ENCODE measurements at regions not wholly inside any gene's neighbourhood (a gene's known extent, or its start where the extent isn't known, plus 50 kb on each side); places are given as distances from the start of the nearest gene placed in this dataset.
"Not testable (repeated sequence)": the region's sequence is repeated elsewhere in the genome, so short reads cannot be mapped to it uniquely, and the experiment has no call there.

DNA sequence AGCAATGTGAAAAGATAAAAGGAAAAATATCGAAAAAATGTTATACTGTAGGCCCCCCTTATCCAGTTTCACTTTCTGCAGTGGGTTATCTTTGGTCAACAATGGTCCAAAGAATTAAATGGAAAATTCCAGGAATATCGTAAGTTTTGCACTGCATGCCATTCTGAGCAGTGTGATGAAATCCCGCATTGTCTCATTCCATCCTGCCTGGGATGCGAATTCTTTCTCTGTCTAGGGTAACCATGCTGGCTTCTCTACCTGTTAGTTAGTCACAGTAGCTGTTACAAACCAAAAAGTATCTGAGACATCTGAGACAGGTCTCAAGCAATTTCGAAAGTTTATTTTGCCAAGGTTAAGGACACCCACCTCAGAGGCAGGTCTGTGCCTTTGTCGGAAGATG is 170.3 kb downstream of the COX18 start:
- H3K27ac Mint-ChIP-seq: no peak overlapping the region
- H3K9me3 Mint-ChIP-seq: no peaks in the 10 kb centered on the region
- no peak for DNase-seq
- no peaks in the 10 kb centered on the region for H3K36me3 Mint-ChIP-seq
- no peak overlapping the region for H3K4me3 Mint-ChIP-seq
- CTCF ChIA-PET (ENCODE audit: partially characterized antibody): no interaction called here
- no peaks in the 10 kb centered on the region for H3K4me1 Mint-ChIP-seq
- Histone ChIP-seq H3K36me3 (ENCODE audit: insufficient read depth, low read length) (no peaks in the 10 kb centered on the region), H3K9me3 (ENCODE audit: control insufficient read depth in 1 of 2, low read length in 2 of 2) (no peaks in the 10 kb centered on the region), H3K27ac (ENCODE audit: low read depth, low read length) (no peak overlapping the region), H3K4me3 (ENCODE audit: low read length in 2 of 2) (no peak overlapping the region), H3K4me1 (ENCODE audit: insufficient read depth, low read length) (no peaks in the 10 kb centered on the region), H3K27me3 (ENCODE audit: insufficient read depth, low read length) (no peaks in the 10 kb centered on the region)
- POLR2A ChIA-PET (ENCODE audit: partially characterized antibody): no interaction called here
- H3K27me3 Mint-ChIP-seq: peaks cover 0 to 1% of the 10 kb centered on the region in 2 donors
- intact Hi-C loops (cut with micrococcal nuclease): no loop called here

DNA sequence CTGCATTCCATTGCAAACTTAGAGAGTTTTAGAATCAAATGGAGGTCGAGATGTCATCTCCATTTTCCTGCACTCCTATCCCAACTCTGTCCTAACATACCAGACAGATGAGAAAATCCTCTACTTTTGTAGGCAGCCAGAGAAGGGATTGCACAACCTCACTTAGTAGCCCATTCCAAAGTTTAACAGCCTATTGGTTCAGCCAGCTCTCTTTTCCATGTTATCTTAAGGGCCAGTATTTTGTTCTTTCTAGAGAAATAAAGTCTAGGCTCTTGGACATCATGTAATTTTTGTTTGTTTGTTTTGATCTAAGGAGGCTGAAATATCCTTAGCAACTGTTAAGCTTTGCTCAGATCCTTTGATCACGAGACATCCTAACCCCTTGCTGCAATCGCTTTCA is 173.0 kb downstream of the COX18 start:
- no peaks in the 10 kb centered on the region for H3K9me3 Mint-ChIP-seq
- CTCF ChIA-PET (ENCODE audit: partially characterized antibody): no interaction called here

DNA sequence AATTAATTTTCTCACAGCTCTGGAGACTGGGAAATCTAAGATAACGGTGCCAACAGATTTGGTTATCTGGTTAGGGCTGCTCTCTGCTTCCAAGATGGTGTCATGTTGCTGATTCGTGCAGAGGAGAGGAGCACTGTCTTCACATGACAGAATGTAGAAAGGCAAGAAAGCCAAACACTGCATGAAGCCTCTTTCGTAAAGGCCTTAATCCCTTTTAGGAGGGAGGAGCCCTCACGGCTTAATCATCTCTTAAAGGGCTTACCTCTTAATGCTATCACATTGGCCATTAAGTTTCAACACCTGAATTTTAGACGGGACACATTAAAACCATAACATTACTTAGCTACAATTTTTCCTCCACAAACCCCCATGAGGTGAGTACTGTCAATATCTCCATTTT is 174.1 kb downstream of the COX18 start:
- Mint-ChIP-seq H3K36me3 (no peaks in the 10 kb centered on the region), H3K27me3 (peaks cover 0 to 3% of the 10 kb centered on the region in 2 donors), H3K4me1 (no peaks in the 10 kb centered on the region), H3K27ac (no peak overlapping the region), H3K9me3 (no peaks in the 10 kb centered on the region), H3K4me3 (no peak overlapping the region)
- POLR2A ChIA-PET (ENCODE audit: partially characterized antibody): no interaction called here
- no peaks in the 10 kb centered on the region for H3K36me3 ChIP-seq (ENCODE audit: insufficient read depth, low read length)
- H3K4me3 ChIP-seq (ENCODE audit: low read length in 2 of 2): no peak overlapping the region
- intact Hi-C loops (cut with micrococcal nuclease): no loop called here
- H3K4me1 ChIP-seq (ENCODE audit: insufficient read depth, low read length): no peaks in the 10 kb centered on the region
- no peaks in the 10 kb centered on the region for H3K27me3 ChIP-seq (ENCODE audit: insufficient read depth, low read length)
- H3K27ac ChIP-seq (ENCODE audit: low read depth, low read length): no peak overlapping the region
- CTCF ChIA-PET (ENCODE audit: partially characterized antibody): no interaction called here
- no peaks in the 10 kb centered on the region for H3K9me3 ChIP-seq (ENCODE audit: control insufficient read depth in 1 of 2, low read length in 2 of 2)
- no peak for DNase-seq

More for the DNA sequence above, 173.0 kb downstream of the COX18 start:
- H3K27me3 Mint-ChIP-seq: peaks cover 0 to 3% of the 10 kb centered on the region in 2 donors
- Histone ChIP-seq H3K27ac (ENCODE audit: low read depth, low read length) (no peak overlapping the region), H3K36me3 (ENCODE audit: insufficient read depth, low read length) (no peaks in the 10 kb centered on the region), H3K9me3 (ENCODE audit: control insufficient read depth in 1 of 2, low read length in 2 of 2) (no peaks in the 10 kb centered on the region), H3K4me3 (ENCODE audit: low read length in 2 of 2) (no peak overlapping the region), H3K4me1 (ENCODE audit: insufficient read depth, low read length) (no peaks in the 10 kb centered on the region), H3K27me3 (ENCODE audit: insufficient read depth, low read length) (no peaks in the 10 kb centered on the region)
- no peaks in the 10 kb centered on the region for H3K36me3 Mint-ChIP-seq
- no peak overlapping the region for H3K4me3 Mint-ChIP-seq
- intact Hi-C loops (cut with micrococcal nuclease): no loop called here
- DNase-seq: no peak
- no peaks in the 10 kb centered on the region for H3K4me1 Mint-ChIP-seq
- POLR2A ChIA-PET (ENCODE audit: partially characterized antibody): no interaction called here
- H3K27ac Mint-ChIP-seq: peak overlapping the region in 1 of 7 donors; percentile 61

DNA sequence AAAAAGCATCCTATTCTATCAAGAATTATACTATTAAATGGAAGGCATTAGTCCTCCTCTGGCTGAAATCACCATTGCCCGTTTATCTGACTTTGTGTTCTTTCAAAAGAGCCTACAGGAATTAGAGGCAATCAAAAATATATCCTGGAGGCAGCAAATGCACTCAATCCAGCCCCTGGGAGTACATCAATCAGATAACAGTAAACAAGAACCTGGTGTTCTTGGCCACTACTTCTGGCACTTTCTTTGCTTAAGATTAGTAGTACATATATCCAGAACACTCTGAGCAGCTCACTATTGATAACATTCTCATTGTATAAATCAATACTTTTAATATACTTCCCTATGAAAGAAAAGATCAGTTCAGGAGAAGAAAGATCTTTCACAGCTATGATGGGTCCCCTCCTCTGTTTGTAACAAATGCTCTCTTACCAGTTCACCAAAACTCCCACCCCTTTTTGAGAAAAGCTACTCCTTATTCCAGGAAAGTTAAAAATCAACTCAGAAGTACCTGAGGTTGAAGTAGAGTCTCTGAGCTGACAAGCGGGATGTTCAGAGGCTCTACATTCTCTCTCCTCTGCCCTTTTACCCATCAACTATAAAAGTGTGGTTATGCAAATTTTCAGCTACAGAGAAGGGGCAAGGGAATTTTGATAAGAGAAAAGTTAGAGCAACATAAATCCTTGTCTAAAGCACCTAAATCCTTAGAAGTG is 176.0 kb downstream of the COX18 start:
- CTCF ChIA-PET (ENCODE audit: partially characterized antibody): no interaction called here

DNA sequence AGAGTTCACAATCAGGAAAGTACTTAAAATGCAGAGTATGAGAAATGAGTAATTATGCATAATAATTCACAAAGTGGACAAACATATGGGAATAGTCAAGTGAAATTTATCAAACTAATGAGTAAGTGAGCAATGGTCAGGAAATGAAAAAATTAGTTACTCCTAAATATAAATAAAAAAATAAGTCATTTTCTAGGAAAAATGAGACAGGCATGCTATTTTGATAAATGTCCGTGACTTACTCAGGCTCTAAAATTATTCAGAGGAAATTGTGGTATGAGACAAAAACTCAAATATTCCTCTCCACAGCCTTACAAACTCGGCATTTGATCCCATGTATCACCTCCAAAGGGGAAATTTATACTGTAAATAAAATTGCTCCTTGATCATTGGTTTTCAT is 181.2 kb downstream of the COX18 start:
- Mint-ChIP-seq H3K27me3 (peaks cover 4 to 5% of the 10 kb centered on the region in 2 donors), H3K4me3 (no peak overlapping the region), H3K36me3 (no peaks in the 10 kb centered on the region), H3K9me3 (peaks cover 0 to 2% (median 0%) of the 10 kb centered on the region in 8 donors), H3K4me1 (no peaks in the 10 kb centered on the region), H3K27ac (no peak overlapping the region)
- no peaks in the 10 kb centered on the region for H3K36me3 ChIP-seq (ENCODE audit: insufficient read depth, low read length)
- H3K4me3 ChIP-seq (ENCODE audit: low read length in 2 of 2): no peak overlapping the region
- no peak overlapping the region for H3K27ac ChIP-seq (ENCODE audit: low read depth, low read length)
- POLR2A ChIA-PET (ENCODE audit: partially characterized antibody): no interaction called here
- no peaks in the 10 kb centered on the region for H3K4me1 ChIP-seq (ENCODE audit: insufficient read depth, low read length)
- no peaks in the 10 kb centered on the region for H3K27me3 ChIP-seq (ENCODE audit: insufficient read depth, low read length)
- no peaks in the 10 kb centered on the region for H3K9me3 ChIP-seq (ENCODE audit: control insufficient read depth in 1 of 2, low read length in 2 of 2)
- no peak for DNase-seq
- intact Hi-C loops (cut with micrococcal nuclease): no loop called here
- CTCF ChIA-PET (ENCODE audit: partially characterized antibody): no interaction called here

More for the DNA sequence above, 176.0 kb downstream of the COX18 start:
- no peak for DNase-seq
- Mint-ChIP-seq H3K4me3 (no peak overlapping the region), H3K4me1 (no peaks in the 10 kb centered on the region), H3K27me3 (peaks cover 1 to 3% of the 10 kb centered on the region in 2 donors), H3K27ac (no peak overlapping the region), H3K36me3 (no peaks in the 10 kb centered on the region), H3K9me3 (no peaks in the 10 kb centered on the region)
- Histone ChIP-seq H3K4me1 (ENCODE audit: insufficient read depth, low read length) (no peaks in the 10 kb centered on the region), H3K27me3 (ENCODE audit: insufficient read depth, low read length) (no peaks in the 10 kb centered on the region), H3K4me3 (ENCODE audit: low read length in 2 of 2) (no peak overlapping the region), H3K27ac (ENCODE audit: low read depth, low read length) (no peak overlapping the region), H3K36me3 (ENCODE audit: insufficient read depth, low read length) (no peaks in the 10 kb centered on the region), H3K9me3 (ENCODE audit: control insufficient read depth in 1 of 2, low read length in 2 of 2) (no peaks in the 10 kb centered on the region)
- POLR2A ChIA-PET (ENCODE audit: partially characterized antibody): no interaction called here
- intact Hi-C loops (cut with micrococcal nuclease): no loop called here

DNA sequence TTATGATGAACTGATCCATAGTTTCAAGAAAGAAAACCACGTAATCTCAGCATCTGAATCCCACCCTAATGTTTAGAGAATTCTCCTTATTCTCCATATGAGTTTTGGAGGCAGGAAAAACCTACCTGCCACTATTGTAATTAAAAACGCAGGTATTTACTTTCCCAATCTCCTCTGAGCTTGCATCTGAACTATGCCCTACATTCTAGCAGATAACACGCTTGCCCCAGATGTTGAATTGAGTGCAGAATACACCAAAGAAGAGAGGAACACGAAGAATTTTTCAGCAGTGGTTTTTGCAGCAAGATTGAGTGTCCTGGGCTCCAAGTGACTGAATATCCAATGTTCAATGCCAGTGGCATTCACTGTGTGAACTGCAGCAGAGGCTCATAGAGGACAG is 182.4 kb downstream of the COX18 start:
- ChIA-PET CTCF (ENCODE audit: partially characterized antibody) (no interaction called here), POLR2A (ENCODE audit: partially characterized antibody) (no interaction called here)
- intact Hi-C loops (cut with micrococcal nuclease): no loop called here
- no peaks in the 10 kb centered on the region for H3K4me1 Mint-ChIP-seq
- H3K9me3 Mint-ChIP-seq: peaks cover 0 to 5% (median 0%) of the 10 kb centered on the region in 8 donors
- Histone ChIP-seq H3K36me3 (ENCODE audit: insufficient read depth, low read length) (no peaks in the 10 kb centered on the region), H3K9me3 (ENCODE audit: control insufficient read depth in 1 of 2, low read length in 2 of 2) (no peaks in the 10 kb centered on the region), H3K27me3 (ENCODE audit: insufficient read depth, low read length) (no peaks in the 10 kb centered on the region), H3K4me3 (ENCODE audit: low read length in 2 of 2) (no peak overlapping the region), H3K27ac (ENCODE audit: low read depth, low read length) (no peak overlapping the region), H3K4me1 (ENCODE audit: insufficient read depth, low read length) (no peaks in the 10 kb centered on the region)
- H3K4me3 Mint-ChIP-seq: no peak overlapping the region
- peaks cover 4 to 5% of the 10 kb centered on the region in 2 donors for H3K27me3 Mint-ChIP-seq
- H3K36me3 Mint-ChIP-seq: no peaks in the 10 kb centered on the region
- H3K27ac Mint-ChIP-seq: no peak overlapping the region
- DNase-seq: no peak

DNA sequence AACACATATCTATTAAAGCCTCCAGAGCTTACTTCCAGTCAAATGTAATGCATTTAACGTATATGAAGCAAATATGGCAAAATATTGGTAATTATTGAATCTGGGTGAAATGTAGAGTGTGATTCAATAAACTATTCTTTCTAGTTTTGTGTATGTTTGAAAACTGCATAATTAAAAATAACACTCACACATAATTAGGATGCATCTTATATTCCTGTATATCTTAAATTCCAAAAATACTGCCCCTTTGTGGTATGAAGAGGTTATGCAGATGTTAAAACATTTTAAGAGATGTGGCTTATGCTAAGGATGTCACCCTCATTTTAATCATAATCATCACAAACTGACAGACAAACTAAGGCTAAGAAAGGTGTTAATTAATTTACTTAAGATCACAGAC is 182.9 kb downstream of the COX18 start:
- ChIA-PET CTCF (ENCODE audit: partially characterized antibody) (no interaction called here), POLR2A (ENCODE audit: partially characterized antibody) (no interaction called here)
- Mint-ChIP-seq H3K27ac (no peak overlapping the region), H3K4me3 (no peak overlapping the region), H3K36me3 (no peaks in the 10 kb centered on the region), H3K27me3 (peaks cover 3 to 5% of the 10 kb centered on the region in 2 donors), H3K4me1 (no peaks in the 10 kb centered on the region), H3K9me3 (peaks cover 0 to 5% (median 0%) of the 10 kb centered on the region in 8 donors)
- no peak overlapping the region for H3K4me3 ChIP-seq (ENCODE audit: low read length in 2 of 2)
- H3K27me3 ChIP-seq (ENCODE audit: insufficient read depth, low read length): no peaks in the 10 kb centered on the region
- H3K4me1 ChIP-seq (ENCODE audit: insufficient read depth, low read length): no peaks in the 10 kb centered on the region
- no peak overlapping the region for H3K27ac ChIP-seq (ENCODE audit: low read depth, low read length)
- H3K9me3 ChIP-seq (ENCODE audit: control insufficient read depth in 1 of 2, low read length in 2 of 2): no peaks in the 10 kb centered on the region
- H3K36me3 ChIP-seq (ENCODE audit: insufficient read depth, low read length): no peaks in the 10 kb centered on the region
- intact Hi-C loops (cut with micrococcal nuclease): no loop called here
- DNase-seq: no peak

DNA sequence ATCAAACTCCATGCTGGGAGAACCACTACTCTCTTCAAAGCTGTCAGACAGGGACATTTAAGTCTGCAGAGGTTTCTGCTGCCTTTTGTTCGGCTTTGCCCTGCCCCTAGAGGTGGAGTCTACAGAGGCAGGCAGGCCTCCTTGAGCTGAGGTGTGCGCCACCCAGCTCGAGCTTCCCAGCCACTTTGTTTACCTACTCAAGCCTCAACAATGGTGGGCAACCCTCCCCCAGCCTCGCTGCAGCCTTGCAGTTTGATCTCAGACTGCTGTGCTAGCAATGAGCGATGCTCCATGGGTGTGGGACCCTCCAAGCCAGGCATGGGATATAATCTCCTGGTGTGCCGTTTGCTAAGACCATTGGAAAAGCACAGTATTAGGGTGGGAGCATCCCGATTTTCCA is 185.3 kb downstream of the COX18 start:
- H3K4me3 Mint-ChIP-seq; H3K36me3 ChIP-seq (ENCODE audit: insufficient read depth, low read length); H3K27me3 Mint-ChIP-seq; H3K27ac ChIP-seq (ENCODE audit: low read depth, low read length); DNase-seq; H3K9me3 ChIP-seq (ENCODE audit: control insufficient read depth in 1 of 2, low read length in 2 of 2); H3K27ac Mint-ChIP-seq; H3K4me1 ChIP-seq (ENCODE audit: insufficient read depth, low read length); H3K4me1 Mint-ChIP-seq; H3K27me3 ChIP-seq (ENCODE audit: insufficient read depth, low read length); CTCF ChIA-PET (ENCODE audit: partially characterized antibody); POLR2A ChIA-PET (ENCODE audit: partially characterized antibody); H3K4me3 ChIP-seq (ENCODE audit: low read length in 2 of 2); H3K36me3 Mint-ChIP-seq; H3K9me3 Mint-ChIP-seq; intact Hi-C loops (cut with micrococcal nuclease): not testable (repeated sequence)

Data from CD4-positive, alpha-beta memory T cell (primary cell).